ENCODE measurements at regions not wholly inside any gene's neighbourhood (a gene's known extent, or its start where the extent isn't known, plus 50 kb on each side); places are given as distances from the start of the nearest gene placed in this dataset.

- TF ChIP-seq CTCF (conservative IDR thresholded peaks at IDR 0.05; ENCODE audit: low read length) (no peak), EZH2phosphoT487 (IDR thresholded peaks at IDR 0.05; ENCODE audit: borderline replicate concordance) (no peak)
Observed at GRCh38 chr2:150303281-150303680, 184.2 kb downstream of the RND3 start.

Data from Loucy (cell line).